COLO829 (cell line): ENCODE measurements at regions not wholly inside any gene's neighbourhood (a gene's known extent, or its start where the extent isn't known, plus 50 kb on each side); places are given as distances from the start of the nearest gene placed in this dataset.
A peak's percentile ranks its signal among the peaks of the same experiment; 100 is the strongest.

Experiments used
- DNase-seq: peaks from one replicate; pipeline ENCODE4 v3.0.0; 2012; ENCODE audit warnings: low spot score

GRCh38 chr6:119541132-119541905 lies 191.8 kb upstream of the MAN1A1 start:
- DNase-seq: peak; percentile 64

- no peak for DNase-seq
Measured at GRCh38 chr6:119540417-119540816, 190.9 kb upstream of the MAN1A1 start.

GRCh38 chr6:119539066-119539746 lies 189.6 kb upstream of the MAN1A1 start:
- no peak for DNase-seq

- DNase-seq: no peak
Measured at GRCh38 chr6:119536666-119537065, 187.1 kb upstream of the MAN1A1 start.

GRCh38 chr6:119535332-119535731 lies 185.8 kb upstream of the MAN1A1 start:
- no peak for DNase-seq

GRCh38 chr6:119533603-119534279 lies 184.2 kb upstream of the MAN1A1 start:
- DNase-seq: peak; percentile 10

- DNase-seq: no peak
Measured at GRCh38 chr6:119527231-119527578, 177.6 kb upstream of the MAN1A1 start.

GRCh38 chr6:119526561-119527230 lies 177.1 kb upstream of the MAN1A1 start:
- DNase-seq: no peak

- DNase-seq: no peak
Measured at GRCh38 chr6:119524410-119524809, 174.8 kb upstream of the MAN1A1 start.

- DNase-seq: no peak
Measured at GRCh38 chr6:119523556-119523955, 174.0 kb upstream of the MAN1A1 start.

GRCh38 chr6:119521251-119521650 lies 171.7 kb upstream of the MAN1A1 start:
- DNase-seq: no peak

- no peak for DNase-seq
Measured at GRCh38 chr6:119517428-119517827, 167.9 kb upstream of the MAN1A1 start.

- DNase-seq: no peak
Measured at GRCh38 chr6:119514345-119514744, 164.8 kb upstream of the MAN1A1 start.

GRCh38 chr6:119511024-119511423 lies 161.5 kb upstream of the MAN1A1 start:
- DNase-seq: no peak

GRCh38 chr6:119510246-119510645 lies 160.7 kb upstream of the MAN1A1 start:
- DNase-seq: no peak

GRCh38 chr6:119506631-119507174 lies 157.1 kb upstream of the MAN1A1 start:
- no peak for DNase-seq

GRCh38 chr6:119501798-119502483 lies 152.4 kb upstream of the MAN1A1 start:
- DNase-seq: no peak

GRCh38 chr6:119499797-119500196 lies 150.2 kb upstream of the MAN1A1 start:
- DNase-seq: no peak

GRCh38 chr6:119497988-119498727 lies 148.6 kb upstream of the MAN1A1 start:
- DNase-seq: no peak

GRCh38 chr6:119495230-119495683 lies 145.7 kb upstream of the MAN1A1 start:
- DNase-seq: no peak

GRCh38 chr6:119493980-119494379 lies 144.4 kb upstream of the MAN1A1 start:
- no peak for DNase-seq
